IgD-negative memory B cell (primary cell): ENCODE measurements at regions not wholly inside any gene's neighbourhood (a gene's known extent, or its start where the extent isn't known, plus 50 kb on each side); places are given as distances from the start of the nearest gene placed in this dataset.

Experiments used
- H3K27ac Mint-ChIP-seq, 3 donors: one replicate each; pipeline ENCODE4 v1.8.0; 2020 to 2022; ENCODE audit warnings: mild to moderate bottlenecking in 3 of 3, mixed read lengths in 3 of 3, moderate library complexity in 1 of 3
- H3K27me3 Mint-ChIP-seq: one replicate; pipeline ENCODE4 v1.8.0; 2021; ENCODE audit warnings: mixed read lengths
- H3K36me3 Mint-ChIP-seq: one replicate; pipeline ENCODE4 v1.8.0; 2020; ENCODE audit warnings: mild to moderate bottlenecking, mixed read lengths
- H3K4me1 Mint-ChIP-seq, 3 donors: one replicate each; pipeline ENCODE4 v1.8.0; 2020 to 2022; ENCODE audit warnings: mixed read lengths in 3 of 3, mild to moderate bottlenecking in 1 of 3
- H3K4me3 Mint-ChIP-seq, 4 donors: one replicate each; pipeline ENCODE4 v1.8.0; 2020 to 2022; ENCODE audit warnings: mild to moderate bottlenecking in 4 of 4, mixed read lengths in 4 of 4, moderate library complexity in 3 of 4
- H3K9me3 Mint-ChIP-seq, 3 donors: one replicate each; pipeline ENCODE4 v1.8.0; 2020 to 2021; ENCODE audit warnings: mixed read lengths in 3 of 3, mild to moderate bottlenecking in 1 of 3

DNA sequence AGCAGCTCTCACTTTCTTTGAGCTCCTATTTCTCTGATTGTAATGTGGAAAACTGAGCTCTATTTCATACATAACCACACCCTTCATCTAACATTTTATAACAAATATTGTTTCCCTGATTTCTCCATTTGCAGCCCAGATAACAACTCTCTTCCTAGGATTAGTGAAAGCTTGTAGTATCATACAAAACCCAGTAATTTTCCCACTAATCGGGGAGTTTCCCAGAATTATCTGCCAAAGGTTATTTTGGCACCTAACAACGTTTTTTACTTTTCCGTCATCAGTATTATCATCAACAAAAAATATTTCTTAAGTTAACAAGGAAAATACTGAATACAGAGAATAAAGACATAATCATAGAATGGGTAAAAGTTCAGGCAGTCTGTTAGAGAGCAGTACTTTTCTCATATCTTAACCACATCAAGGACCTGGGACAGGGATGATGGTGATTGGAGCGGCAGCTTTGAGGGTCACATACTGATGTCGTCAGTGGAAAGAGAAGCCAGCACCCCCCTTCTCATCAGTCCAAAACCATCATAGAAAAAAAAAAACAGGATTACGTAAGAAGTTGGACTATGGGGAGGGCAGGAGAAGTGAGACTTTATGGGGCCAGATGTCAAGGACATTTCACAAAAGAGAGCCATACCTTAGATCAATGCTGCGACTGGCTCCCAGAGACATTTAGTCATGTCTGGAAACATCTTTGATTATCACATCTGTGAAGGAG, 166.1 kb upstream of the TNFAIP3 start:
- H3K9me3 Mint-ChIP-seq: no peaks in the 10 kb centered on the region
- H3K4me1 Mint-ChIP-seq: peaks cover 0 to 19% (median 12%) of the 10 kb centered on the region in 3 donors
- peaks cover 2% of the 10 kb centered on the region for H3K27me3 Mint-ChIP-seq
- no peak overlapping the region for H3K27ac Mint-ChIP-seq
- H3K4me3 Mint-ChIP-seq: no peak overlapping the region
- H3K36me3 Mint-ChIP-seq: peaks cover 3% of the 10 kb centered on the region

DNA sequence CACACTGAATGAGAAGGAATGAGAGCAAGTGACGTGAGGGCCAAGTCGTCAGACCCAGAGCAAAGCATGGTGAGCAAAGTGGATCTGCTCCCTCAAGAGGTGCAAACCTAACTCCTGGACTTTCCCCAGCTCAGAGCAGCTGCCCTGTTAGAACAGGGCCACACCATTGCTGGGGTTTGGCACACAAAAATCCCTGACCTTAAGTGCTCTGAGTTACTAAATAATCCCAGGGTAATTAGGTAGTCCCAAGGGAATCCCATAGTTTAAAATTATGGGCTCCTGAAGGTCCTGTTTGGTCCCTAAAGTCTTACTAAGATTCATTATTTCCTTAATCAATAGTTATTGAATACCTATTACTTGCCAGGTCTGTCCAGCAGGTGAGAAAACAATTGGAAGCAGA, 165.1 kb upstream of the TNFAIP3 start:
- H3K4me1 Mint-ChIP-seq: peaks cover 0 to 24% (median 15%) of the 10 kb centered on the region in 3 donors
- peaks cover 2% of the 10 kb centered on the region for H3K27me3 Mint-ChIP-seq
- H3K27ac Mint-ChIP-seq: no peak overlapping the region
- H3K4me3 Mint-ChIP-seq: no peak overlapping the region
- H3K36me3 Mint-ChIP-seq: peaks cover 3% of the 10 kb centered on the region
- H3K9me3 Mint-ChIP-seq: no peaks in the 10 kb centered on the region

GRCh38 chr6:137702791-137703424, 164.2 kb upstream of the TNFAIP3 start:
- Mint-ChIP-seq H3K27me3 (peaks cover 2% of the 10 kb centered on the region), H3K27ac (no peak overlapping the region), H3K4me1 (peaks cover 6 to 30% (median 20%) of the 10 kb centered on the region in 3 donors), H3K9me3 (no peaks in the 10 kb centered on the region), H3K4me3 (no peak overlapping the region), H3K36me3 (peaks cover 3% of the 10 kb centered on the region)

GRCh38 chr6:137704802-137705159, 162.3 kb upstream of the TNFAIP3 start:
- H3K27ac Mint-ChIP-seq: no peak overlapping the region
- no peak overlapping the region for H3K4me3 Mint-ChIP-seq
- H3K9me3 Mint-ChIP-seq: no peaks in the 10 kb centered on the region
- H3K36me3 Mint-ChIP-seq: peaks cover 3% of the 10 kb centered on the region
- H3K4me1 Mint-ChIP-seq: peaks cover 11 to 29% (median 15%) of the 10 kb centered on the region in 3 donors
- peaks cover 2% of the 10 kb centered on the region for H3K27me3 Mint-ChIP-seq

DNA sequence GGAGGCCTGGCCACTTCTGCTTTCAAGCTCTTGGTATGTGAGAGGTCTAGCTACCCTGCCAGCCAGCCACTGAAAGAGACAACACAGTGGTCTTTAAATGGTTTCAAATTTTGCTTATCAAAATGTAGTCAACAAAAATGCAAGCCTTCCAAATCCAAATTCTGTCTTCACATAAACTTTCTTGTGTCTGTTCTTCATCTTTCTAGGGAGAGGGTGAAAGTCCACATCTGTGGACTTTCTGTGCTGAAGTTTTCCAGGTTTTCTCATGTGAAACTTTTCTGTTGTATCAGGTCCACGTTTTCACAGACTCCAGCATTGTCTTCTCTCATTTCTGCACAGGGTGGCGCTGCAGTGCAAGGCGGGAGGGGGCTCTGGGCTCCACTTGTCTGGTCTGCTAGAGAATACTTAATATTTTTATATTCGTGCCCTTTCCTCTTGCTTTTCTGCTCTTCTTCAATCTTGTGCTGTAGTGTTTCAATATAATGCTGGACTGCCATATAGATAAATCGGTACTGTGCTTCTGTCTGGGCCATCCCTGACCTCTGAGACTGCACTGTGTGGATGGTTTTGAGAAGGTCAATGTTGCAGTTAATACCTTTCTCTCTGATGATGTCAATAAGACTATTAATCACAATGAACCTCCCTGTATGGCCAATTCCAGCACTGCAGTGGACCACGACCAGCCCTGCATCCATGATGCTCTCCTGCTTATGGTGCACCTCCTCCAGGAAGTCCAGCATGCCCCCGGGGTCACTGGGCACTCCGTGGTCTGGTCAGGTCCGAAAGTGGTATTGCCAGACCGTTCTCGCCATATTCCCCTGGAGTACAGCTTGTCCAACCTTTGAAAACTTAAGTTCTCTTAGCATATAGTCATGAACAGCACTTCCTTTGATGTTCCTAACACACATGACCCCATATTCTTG, 161.6 kb upstream of the TNFAIP3 start:
- Mint-ChIP-seq H3K9me3 (no peaks in the 10 kb centered on the region), H3K4me1 (peaks cover 12 to 31% (median 15%) of the 10 kb centered on the region in 3 donors), H3K4me3 (no peak overlapping the region), H3K27ac (no peak overlapping the region), H3K27me3 (peaks cover 2% of the 10 kb centered on the region), H3K36me3 (peaks cover 3% of the 10 kb centered on the region)

GRCh38 chr6:137706083-137706750, 160.8 kb upstream of the TNFAIP3 start:
- no peak overlapping the region for H3K4me3 Mint-ChIP-seq
- H3K36me3 Mint-ChIP-seq: peaks cover 3% of the 10 kb centered on the region
- peaks cover 13 to 31% (median 15%) of the 10 kb centered on the region in 3 donors for H3K4me1 Mint-ChIP-seq
- H3K9me3 Mint-ChIP-seq: no peaks in the 10 kb centered on the region
- peaks cover 2% of the 10 kb centered on the region for H3K27me3 Mint-ChIP-seq
- H3K27ac Mint-ChIP-seq: peak overlapping the region in 1 of 3 donors; percentile 37

DNA sequence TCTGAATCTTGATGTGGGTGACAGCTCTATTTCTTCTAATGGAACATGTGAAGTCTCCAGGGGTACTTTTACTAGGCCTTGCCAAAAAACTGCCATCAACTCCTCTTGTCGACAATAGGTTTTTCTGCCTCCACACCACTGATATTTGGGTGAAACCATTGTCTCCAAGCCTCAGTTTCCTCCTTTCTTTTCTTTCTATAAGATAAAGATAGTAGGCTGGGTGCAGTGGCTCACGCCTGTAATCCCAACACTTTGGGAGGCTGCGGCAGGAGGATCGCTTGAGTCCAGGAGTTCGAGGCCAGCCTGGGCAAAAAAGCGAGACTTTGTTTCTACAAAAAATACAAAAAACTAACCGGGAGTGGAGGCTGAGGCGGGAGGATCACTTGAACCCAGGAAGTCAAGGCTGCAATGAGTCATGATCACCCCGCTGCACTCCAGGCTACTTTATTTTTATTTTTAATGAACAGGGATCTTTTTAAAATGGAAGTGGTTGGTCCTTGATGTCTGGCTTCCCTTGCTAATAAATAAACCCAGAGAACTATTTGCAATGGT, 159.9 kb upstream of the TNFAIP3 start:
- peaks cover 4% of the 10 kb centered on the region for H3K36me3 Mint-ChIP-seq
- no peaks in the 10 kb centered on the region for H3K9me3 Mint-ChIP-seq
- peak overlapping the region in 1 of 3 donors; percentile 57 for H3K27ac Mint-ChIP-seq
- peaks cover 2% of the 10 kb centered on the region for H3K27me3 Mint-ChIP-seq
- H3K4me3 Mint-ChIP-seq: peak overlapping the region in 1 of 4 donors; percentile 76
- H3K4me1 Mint-ChIP-seq: peaks cover 16 to 34% (median 19%) of the 10 kb centered on the region in 3 donors

- Mint-ChIP-seq H3K4me1 (peaks cover 18 to 34% (median 20%) of the 10 kb centered on the region in 3 donors), H3K27me3 (peaks cover 2% of the 10 kb centered on the region), H3K9me3 (no peaks in the 10 kb centered on the region), H3K36me3 (peaks cover 2% of the 10 kb centered on the region), H3K27ac (peak overlapping the region; percentile 48 to 89 (median 57)), H3K4me3 (peak overlapping the region; percentile 36 to 81 (median 62))
Measured at GRCh38 chr6:137707590-137708360, 159.3 kb upstream of the TNFAIP3 start.

DNA sequence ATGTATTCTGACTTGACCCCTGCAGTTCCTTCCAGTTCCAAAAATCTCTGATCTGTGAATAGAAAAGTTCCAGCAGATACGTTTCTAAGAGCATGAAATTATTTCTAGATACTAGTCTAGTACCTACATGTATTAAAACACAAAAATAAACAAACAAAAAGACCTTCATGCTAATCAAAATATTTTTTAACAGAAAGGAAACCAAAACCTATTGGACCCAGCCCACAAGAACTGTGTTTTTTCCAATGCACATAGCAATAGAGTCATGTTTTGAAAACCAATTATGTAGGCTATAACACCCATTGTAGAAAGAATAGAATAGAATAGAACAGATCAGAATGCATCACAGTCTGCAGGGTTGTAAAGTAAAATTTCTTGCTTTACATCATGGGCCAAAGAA, 158.6 kb upstream of the TNFAIP3 start:
- H3K9me3 Mint-ChIP-seq: no peaks in the 10 kb centered on the region
- H3K27me3 Mint-ChIP-seq: peaks cover 2% of the 10 kb centered on the region
- H3K36me3 Mint-ChIP-seq: peaks cover 2% of the 10 kb centered on the region
- peak overlapping the region in 1 of 4 donors; percentile 30 for H3K4me3 Mint-ChIP-seq
- peaks cover 18 to 34% (median 20%) of the 10 kb centered on the region in 3 donors for H3K4me1 Mint-ChIP-seq
- peak overlapping the region; percentile 48 to 89 (median 57) for H3K27ac Mint-ChIP-seq

DNA sequence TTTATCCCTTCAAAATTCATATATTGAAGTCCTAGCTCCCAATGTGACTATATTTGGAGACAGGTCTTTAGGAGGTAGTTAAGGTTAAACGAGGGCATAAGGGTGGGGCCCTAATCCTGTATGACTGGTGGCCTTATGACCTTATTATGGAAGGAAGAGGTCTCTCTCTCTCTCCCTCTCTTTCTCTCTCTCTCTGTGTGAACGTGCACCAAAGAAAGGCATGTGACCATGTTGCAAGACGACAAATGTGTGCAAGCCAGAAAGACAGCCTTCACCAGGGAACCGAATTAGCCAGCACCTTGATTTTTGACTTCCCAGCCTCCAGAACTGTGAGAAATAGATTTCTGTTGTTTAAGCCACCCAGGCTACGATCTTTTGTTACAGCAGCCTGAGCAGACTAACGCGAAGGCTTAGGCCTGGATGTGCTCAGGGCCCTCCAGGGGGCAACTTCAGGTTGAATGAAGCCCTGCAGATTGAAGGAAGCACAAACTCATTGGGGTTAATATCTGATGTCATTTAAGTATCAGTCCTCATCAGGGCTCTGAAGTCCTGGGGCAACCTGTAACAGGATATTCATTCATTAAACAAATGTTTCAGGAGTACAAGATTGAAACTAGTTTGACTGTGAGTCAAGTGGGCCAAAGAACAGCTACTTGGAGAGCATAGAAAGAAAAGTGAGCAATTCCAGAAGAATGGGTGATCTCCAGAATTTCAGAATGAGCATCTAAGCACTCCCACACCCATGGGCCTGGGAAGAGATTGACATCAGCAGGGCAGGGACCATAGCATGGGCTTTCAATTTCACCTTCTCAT, 157.4 kb upstream of the TNFAIP3 start:
- H3K27ac Mint-ChIP-seq: peak overlapping the region in 1 of 3 donors; percentile 35
- peak overlapping the region in 1 of 4 donors; percentile 25 for H3K4me3 Mint-ChIP-seq
- H3K4me1 Mint-ChIP-seq: peaks cover 18 to 34% (median 20%) of the 10 kb centered on the region in 3 donors
- H3K27me3 Mint-ChIP-seq: peaks cover 2% of the 10 kb centered on the region
- peaks cover 2% of the 10 kb centered on the region for H3K36me3 Mint-ChIP-seq
- H3K9me3 Mint-ChIP-seq: no peaks in the 10 kb centered on the region

- H3K27ac Mint-ChIP-seq: no peak overlapping the region
- peaks cover 16 to 21% (median 20%) of the 10 kb centered on the region in 3 donors for H3K4me1 Mint-ChIP-seq
- H3K4me3 Mint-ChIP-seq: no peak overlapping the region
- no peaks in the 10 kb centered on the region for H3K27me3 Mint-ChIP-seq
- H3K36me3 Mint-ChIP-seq: peaks cover 2% of the 10 kb centered on the region
- no peaks in the 10 kb centered on the region for H3K9me3 Mint-ChIP-seq
Measured at GRCh38 chr6:137711972-137712371, 155.1 kb upstream of the TNFAIP3 start.

DNA sequence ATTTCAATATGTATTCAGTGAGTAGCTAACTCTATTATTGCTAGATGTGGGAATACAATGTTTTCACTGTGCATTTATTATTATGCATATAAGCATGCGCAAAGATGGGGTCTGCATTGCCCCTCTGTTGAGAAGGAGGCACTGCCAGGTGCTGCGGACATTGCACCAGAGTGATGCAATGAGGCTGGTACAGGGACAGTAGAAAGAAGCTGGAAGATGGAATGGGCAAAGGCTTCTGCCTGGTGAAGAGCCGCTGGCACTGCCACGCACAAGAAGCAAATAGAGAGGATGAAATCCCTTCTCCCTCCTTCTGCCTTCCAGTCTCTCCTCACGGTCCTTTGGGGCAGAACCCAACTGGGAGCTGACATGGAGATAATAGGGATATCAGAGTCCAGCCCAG, 154.5 kb upstream of the TNFAIP3 start:
- Mint-ChIP-seq H3K9me3 (no peaks in the 10 kb centered on the region), H3K27ac (no peak overlapping the region), H3K4me3 (no peak overlapping the region), H3K36me3 (peaks cover 2% of the 10 kb centered on the region), H3K4me1 (peaks cover 14 to 18% (median 17%) of the 10 kb centered on the region in 3 donors), H3K27me3 (peaks cover 2% of the 10 kb centered on the region)

DNA sequence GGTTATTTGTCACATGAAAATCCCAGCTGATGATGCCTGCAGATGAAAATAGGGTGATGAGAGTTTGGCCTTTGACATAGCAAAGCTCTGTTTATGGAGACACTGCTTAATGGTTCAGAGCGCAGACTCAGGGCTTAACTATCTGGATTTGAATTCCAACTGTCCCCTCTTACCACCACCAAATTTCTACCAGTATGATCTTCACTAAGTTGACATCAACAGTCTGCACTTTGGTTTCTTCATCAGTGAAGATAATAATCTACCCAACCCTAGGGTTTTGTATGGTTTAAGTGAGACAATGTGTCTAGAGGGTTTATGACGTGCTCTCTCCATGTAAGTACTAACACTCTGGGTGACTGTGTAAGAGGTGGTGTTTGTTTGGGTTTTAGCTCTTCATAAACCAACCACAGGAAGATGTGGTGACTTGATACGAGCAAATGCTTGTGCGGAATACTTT, 151.4 kb upstream of the TNFAIP3 start:
- Mint-ChIP-seq H3K27me3 (peaks cover 2% of the 10 kb centered on the region), H3K9me3 (no peaks in the 10 kb centered on the region), H3K27ac (no peak overlapping the region), H3K4me1 (peaks cover 3 to 6% (median 5%) of the 10 kb centered on the region in 3 donors), H3K36me3 (peaks cover 2% of the 10 kb centered on the region), H3K4me3 (no peak overlapping the region)
